Calu3 (cell line): ENCODE measurements at regions not wholly inside any gene's neighbourhood (a gene's known extent, or its start where the extent isn't known, plus 50 kb on each side); places are given as distances from the start of the nearest gene placed in this dataset.

Experiments
- BruUV-seq: library from RNA; stranded (reverse); fragments of 400-500 nt; replicated peaks from 2 replicates; lab custom pipeline; 2021; lab: Mats Ljungman, UMichigan
- CTCF ChIA-PET: fragments of 300-600 bp; sonication (Branson Sonifier 250); formaldehyde crosslinking; loops from one replicate; lab custom pipeline; 2022; ENCODE audit warnings: antibody characterized with exemption; lab: Charles Lee
- DNase-seq: peaks from one replicate; pipeline ENCODE4 v3.0.0; 2022
- H3K27ac Mint-ChIP-seq: one replicate; pipeline ENCODE4 v1.8.0; 2022; ENCODE audit warnings: mixed read lengths; ENCODE audit not compliant: unreplicated experiment
- H3K27me3 Mint-ChIP-seq: one replicate; pipeline ENCODE4 v1.8.0; 2022; ENCODE audit warnings: mixed read lengths; ENCODE audit not compliant: unreplicated experiment
- H3K36me3 Mint-ChIP-seq: one replicate; pipeline ENCODE4 v1.8.0; 2022; ENCODE audit warnings: mild to moderate bottlenecking, moderate library complexity, mixed read lengths; ENCODE audit not compliant: insufficient read depth, unreplicated experiment
- H3K4me1 Mint-ChIP-seq: one replicate; pipeline ENCODE4 v1.8.0; 2022; ENCODE audit warnings: mild to moderate bottlenecking, low read depth, mixed read lengths; ENCODE audit not compliant: unreplicated experiment
- H3K4me3 Mint-ChIP-seq: one replicate; pipeline ENCODE4 v1.8.0; 2022; ENCODE audit warnings: mild to moderate bottlenecking, low read depth, moderate library complexity, mixed read lengths; ENCODE audit not compliant: unreplicated experiment
- H3K9me3 Mint-ChIP-seq: one replicate; pipeline ENCODE4 v1.8.0; 2022; ENCODE audit warnings: low read depth, mixed read lengths; ENCODE audit not compliant: unreplicated experiment
- CTCF ChIP-seq: fragments of 200-600 bp; IDR thresholded peaks from one replicate; pipeline ENCODE4 v1.8.0; 2022; ENCODE audit warnings: antibody characterized with exemption; ENCODE audit not compliant: unreplicated experiment
- intact Hi-C: fragments of 100-400 bp; cut with micrococcal nuclease; formaldehyde crosslinking; loops from one replicate; pipeline ENCODE4 v1.10.0; 2022; ENCODE audit not compliant: unreplicated experiment

GRCh38 chr2:125175415-125175814 lies 1150.3 kb downstream of the CNTNAP5 start:
- CTCF ChIA-PET, result no interaction called here
- intact Hi-C loops, result no loop called here
- Mint-ChIP-seq H3K4me3 (no peak overlapping the region), H3K36me3 (no peaks in the 10 kb centered on the region), H3K4me1 (no peaks in the 10 kb centered on the region), H3K27ac (no peak overlapping the region), H3K27me3 (no peaks in the 10 kb centered on the region), H3K9me3 (peaks cover 10% of the 10 kb centered on the region)
- TF ChIP-seq CTCF, result no peak
- no peak for DNase-seq
- BruUV-seq, result no TSS peak

GRCh38 chr2:125185691-125186270 lies 1160.7 kb downstream of the CNTNAP5 start:
- BruUV-seq, result no TSS peak
- CTCF ChIA-PET, result no interaction called here
- intact Hi-C loops, result no loop called here
- no peak overlapping the region for H3K27ac Mint-ChIP-seq
- no peak overlapping the region for H3K4me3 Mint-ChIP-seq
- no peaks in the 10 kb centered on the region for H3K27me3 Mint-ChIP-seq
- DNase-seq, result no peak
- peaks cover 15% of the 10 kb centered on the region for H3K9me3 Mint-ChIP-seq
- H3K4me1 Mint-ChIP-seq, result no peaks in the 10 kb centered on the region
- H3K36me3 Mint-ChIP-seq, result no peaks in the 10 kb centered on the region
- no peak for TF ChIP-seq CTCF

GRCh38 chr2:125207431-125207830 lies 1182.3 kb downstream of the CNTNAP5 start:
- CTCF ChIA-PET, result no interaction called here
- Mint-ChIP-seq H3K4me1 (no peaks in the 10 kb centered on the region), H3K36me3 (no peaks in the 10 kb centered on the region), H3K4me3 (no peak overlapping the region), H3K27me3 (no peaks in the 10 kb centered on the region), H3K27ac (no peak overlapping the region), H3K9me3 (peaks cover 19% of the 10 kb centered on the region)
- no peak for DNase-seq
- intact Hi-C loops, result no loop called here
- TF ChIP-seq CTCF, result no peak
- BruUV-seq, result no TSS peak

- no peaks in the 10 kb centered on the region for H3K36me3 Mint-ChIP-seq
- H3K4me1 Mint-ChIP-seq, result no peaks in the 10 kb centered on the region
- intact Hi-C loops, result no loop called here
- H3K27me3 Mint-ChIP-seq, result no peaks in the 10 kb centered on the region
- CTCF ChIA-PET, result no interaction called here
- no peak overlapping the region for H3K4me3 Mint-ChIP-seq
- H3K9me3 Mint-ChIP-seq, result peaks cover 26% of the 10 kb centered on the region
- no peak overlapping the region for H3K27ac Mint-ChIP-seq
- TF ChIP-seq CTCF, result no peak
- no peak for DNase-seq
- BruUV-seq, result no TSS peak
Observed at GRCh38 chr2:125216321-125216720, 1191.2 kb downstream of the CNTNAP5 start.
